MCF 10A (cell line): ENCODE measurements at regions not wholly inside any gene's neighbourhood (a gene's known extent, or its start where the extent isn't known, plus 50 kb on each side); places are given as distances from the start of the nearest gene placed in this dataset.

Experiments
- BruUV-seq: library from RNA; stranded (reverse); fragments of 400-500 nt; replicated peaks from 2 replicates; lab custom pipeline; 2021; lab: Mats Ljungman, UMichigan
- CTCF ChIA-PET: fragments of 300-600 bp; sonication (Branson Sonifier 250); formaldehyde crosslinking; extraction: SDS; loops from one replicate; lab custom pipeline; 2021; ENCODE audit warnings: antibody characterized with exemption, inconsistent platforms; lab: Yijun Ruan, JAX
- POLR2A ChIA-PET: fragments of 300-600, 350-650 bp; sonication (Branson Sonifier 250); formaldehyde crosslinking; extraction: SDS; loops from one replicate; lab custom pipeline; 2020; ENCODE audit warnings: antibody characterized with exemption, inconsistent platforms; lab: Yijun Ruan, JAX
- DNase-seq: peaks from one replicate; pipeline ENCODE4 v3.0.0-alpha.2; 2018; ENCODE audit not compliant: unreplicated experiment
- H3K27ac Mint-ChIP-seq: one replicate; pipeline ENCODE4 v1.8.0; 2022; ENCODE audit warnings: mild to moderate bottlenecking, low read depth, mixed read lengths; ENCODE audit not compliant: unreplicated experiment
- H3K27me3 Mint-ChIP-seq: one replicate; pipeline ENCODE4 v1.8.0; 2022; ENCODE audit warnings: mixed read lengths; ENCODE audit not compliant: insufficient read depth, unreplicated experiment
- H3K36me3 Mint-ChIP-seq: one replicate; pipeline ENCODE4 v1.8.0; 2022; ENCODE audit warnings: mild to moderate bottlenecking, moderate library complexity, mixed read lengths; ENCODE audit not compliant: insufficient read depth, unreplicated experiment
- H3K4me1 Mint-ChIP-seq: one replicate; pipeline ENCODE4 v1.8.0; 2022; ENCODE audit warnings: mixed read lengths; ENCODE audit not compliant: insufficient read depth, unreplicated experiment
- H3K4me3 Mint-ChIP-seq: one replicate; pipeline ENCODE4 v1.8.0; 2022; ENCODE audit warnings: mild to moderate bottlenecking, moderate library complexity, mixed read lengths; ENCODE audit not compliant: unreplicated experiment
- H3K9me3 Mint-ChIP-seq: one replicate; pipeline ENCODE4 v1.8.0; 2022; ENCODE audit warnings: mixed read lengths; ENCODE audit not compliant: unreplicated experiment
- CTCF ChIP-seq: fragments of 200-600 bp; IDR thresholded peaks from one replicate; pipeline ENCODE4 v1.8.0; 2022; ENCODE audit warnings: antibody characterized with exemption, mild to moderate bottlenecking; ENCODE audit not compliant: unreplicated experiment
- intact Hi-C: fragments of 100-400 bp; cut with micrococcal nuclease; formaldehyde crosslinking; loops from 2 replicates; pipeline ENCODE4 v1.14.1; 2022

- BruUV-seq = no TSS peak
Measured at GRCh38 chr13:63208826-63209225, 1793.2 kb upstream of the PCDH20 start.

GRCh38 chr13:63206461-63206860, 1790.8 kb upstream of the PCDH20 start:
- no peaks in the 10 kb centered on the region for H3K36me3 Mint-ChIP-seq
- no peak for TF ChIP-seq CTCF
- no peak for DNase-seq
- no peaks in the 10 kb centered on the region for H3K4me1 Mint-ChIP-seq
- no peaks in the 10 kb centered on the region for H3K27me3 Mint-ChIP-seq
- CTCF ChIA-PET = no interaction called here
- no TSS peak for BruUV-seq
- H3K9me3 Mint-ChIP-seq = no peaks in the 10 kb centered on the region
- H3K4me3 Mint-ChIP-seq = no peak overlapping the region
- H3K27ac Mint-ChIP-seq = no peak overlapping the region
- intact Hi-C loops = no loop called here
- POLR2A ChIA-PET = no interaction called here

More at GRCh38 chr13:63208826-63209225, 1793.2 kb upstream of the PCDH20 start:
- H3K36me3 Mint-ChIP-seq = no peaks in the 10 kb centered on the region
- no peak overlapping the region for H3K27ac Mint-ChIP-seq
- no peaks in the 10 kb centered on the region for H3K9me3 Mint-ChIP-seq
- no peaks in the 10 kb centered on the region for H3K4me1 Mint-ChIP-seq
- no peak for DNase-seq
- intact Hi-C loops = no loop called here
- CTCF ChIA-PET = no interaction called here
- no peak for TF ChIP-seq CTCF
- H3K4me3 Mint-ChIP-seq = no peak overlapping the region
- H3K27me3 Mint-ChIP-seq = no peaks in the 10 kb centered on the region
- POLR2A ChIA-PET = no interaction called here

- TF ChIP-seq CTCF = no peak
- Mint-ChIP-seq H3K9me3 (no peaks in the 10 kb centered on the region), H3K4me1 (no peaks in the 10 kb centered on the region), H3K4me3 (no peak overlapping the region), H3K36me3 (no peaks in the 10 kb centered on the region), H3K27me3 (no peaks in the 10 kb centered on the region), H3K27ac (no peak overlapping the region)
- BruUV-seq = no TSS peak
- no peak for DNase-seq
- ChIA-PET POLR2A (no interaction called here), CTCF (no interaction called here)
- intact Hi-C loops = no loop called here
Measured at GRCh38 chr13:63201493-63201892, 1785.8 kb upstream of the PCDH20 start.

GRCh38 chr13:63199508-63199907, 1783.9 kb upstream of the PCDH20 start:
- BruUV-seq = no TSS peak
- ChIA-PET CTCF (no interaction called here), POLR2A (interaction anchor here (0.7 kb wide), 1 partner anchor 47 kb away, joined by 3 read pairs; no protein-coding TSS in a partner anchor)
- H3K4me1 Mint-ChIP-seq = no peaks in the 10 kb centered on the region
- H3K27me3 Mint-ChIP-seq = no peaks in the 10 kb centered on the region
- H3K36me3 Mint-ChIP-seq = no peaks in the 10 kb centered on the region
- intact Hi-C loops = no loop called here
- H3K4me3 Mint-ChIP-seq = no peak overlapping the region
- TF ChIP-seq CTCF = no peak
- H3K9me3 Mint-ChIP-seq = no peaks in the 10 kb centered on the region
- no peak for DNase-seq
- H3K27ac Mint-ChIP-seq = no peak overlapping the region
